IMR-90 (cell line): ENCODE measurements at regions not wholly inside any gene's neighbourhood (a gene's known extent, or its start where the extent isn't known, plus 50 kb on each side); places are given as distances from the start of the nearest gene placed in this dataset.

Experiments used
- ATAC-seq: fragments of 200-7000 bp; cut with Tn5 transposase; 2 replicates; pipeline ENCODE4 v1.9.1; 2020; ENCODE audit warnings: low read depth, mild to moderate bottlenecking, moderate library complexity
- BruUV-seq: library from RNA; stranded (reverse); fragments of 400-500 nt; replicated peaks from 2 replicates; lab custom pipeline; 2021; lab: Mats Ljungman, UMichigan
- CTCF ChIA-PET: fragments of 300-600 bp; formaldehyde crosslinking; extraction: SDS; loops from one replicate; lab custom pipeline; 2021; ENCODE audit warnings: antibody characterized with exemption; lab: Yijun Ruan, JAX
- POLR2A ChIA-PET: fragments of 300-600 bp; sonication (Branson Sonifier 250); formaldehyde crosslinking; loops from one replicate; lab custom pipeline; 2022; ENCODE audit warnings: antibody characterized with exemption; ENCODE audit not compliant: unreplicated experiment; lab: Charles Lee
- DNase-seq: peaks from one replicate; pipeline ENCODE4 v3.0.0; 2013
- H2AFZ ChIP-seq: replicated peaks from 2 replicates; pipeline ENCODE3; 2013; ENCODE audit warnings: low read length, mild to moderate bottlenecking; ENCODE audit not compliant: poor library complexity
- H2AK5ac ChIP-seq: 2 replicates; pipeline ENCODE4 v1.6.1; 2013; ENCODE audit warnings: low read depth, low read length, inconsistent platforms
- H2AK9ac ChIP-seq: replicated peaks from 2 replicates; pipeline ENCODE3; 2013; ENCODE audit warnings: mild to moderate bottlenecking, low read depth, low read length, moderate library complexity; ENCODE audit not compliant: poor library complexity
- H2BK120ac ChIP-seq: 2 replicates; pipeline ENCODE4 v1.6.1; 2013; ENCODE audit warnings: low read depth, low read length, inconsistent platforms
- H2BK15ac ChIP-seq: 3 replicates; pipeline ENCODE4 v1.6.1; 2013; ENCODE audit warnings: low read depth, low read length, inconsistent platforms
- H2BK20ac ChIP-seq: 2 replicates; pipeline ENCODE4 v1.6.1; 2013; ENCODE audit warnings: low read depth, mild to moderate bottlenecking, inconsistent platforms, low read length, moderate library complexity
- H2BK5ac ChIP-seq: 2 replicates; pipeline ENCODE4 v1.6.1; 2013; ENCODE audit warnings: mild to moderate bottlenecking, low read depth, low read length, inconsistent platforms; ENCODE audit not compliant: poor library complexity, severe bottlenecking
- H3K14ac ChIP-seq: replicated peaks from 2 replicates; pipeline ENCODE4 v1.6.1; 2013; ENCODE audit warnings: low read depth, low read length, inconsistent platforms
- H3K18ac ChIP-seq: 2 replicates; pipeline ENCODE4 v1.6.1; 2013; ENCODE audit warnings: low read depth, low read length, control low read depth
- H3K23ac ChIP-seq: 2 replicates; pipeline ENCODE4 v1.6.1; 2013; ENCODE audit warnings: low read depth, low read length, inconsistent platforms
- H3K27ac ChIP-seq: 2 replicates; pipeline ENCODE4 v1.5.1; 2013; ENCODE audit warnings: mild to moderate bottlenecking, control low read depth, low read length; ENCODE audit not compliant: insufficient read depth
- H3K27me3 ChIP-seq: 2 replicates; pipeline ENCODE4 v1.6.1; 2013; ENCODE audit warnings: low read length; ENCODE audit not compliant: control insufficient read depth, insufficient read depth
- H3K36me3 ChIP-seq: 2 replicates; pipeline ENCODE4 v1.6.1; 2013; ENCODE audit warnings: low read length, mixed read lengths; ENCODE audit not compliant: control insufficient read depth, insufficient read depth
- H3K4ac ChIP-seq: 2 replicates; pipeline ENCODE4 v1.6.1; 2013; ENCODE audit warnings: low read depth, low read length, inconsistent platforms
- H3K4me1 ChIP-seq: 2 replicates; pipeline ENCODE4 v1.6.1; 2013; ENCODE audit warnings: low read length, mixed read lengths; ENCODE audit not compliant: control insufficient read depth, insufficient read depth
- H3K4me2 ChIP-seq: 2 replicates; pipeline ENCODE4 v1.6.1; 2013; ENCODE audit warnings: low read depth, mild to moderate bottlenecking, control low read depth, low read length, moderate library complexity
- H3K4me3 ChIP-seq: 2 replicates; pipeline ENCODE4 v1.5.1; 2013; ENCODE audit warnings: low read depth, mild to moderate bottlenecking, control low read depth, low read length, moderate library complexity; ENCODE audit not compliant: insufficient read depth
- H3K56ac ChIP-seq: 2 replicates; pipeline ENCODE4 v1.6.1; 2013; ENCODE audit warnings: low read length, inconsistent platforms; ENCODE audit not compliant: insufficient read depth; ENCODE audit errors: extremely low read depth
- H3K79me1 ChIP-seq, 2 experiments: 2 replicates each; pipeline ENCODE4 v1.6.1; 2013; ENCODE audit warnings: low read length in 2 of 2, inconsistent platforms in 1 of 2, low read depth in 1 of 2
- H3K9ac ChIP-seq: 2 replicates; pipeline ENCODE4 v1.6.1; 2013; ENCODE audit warnings: low read depth, low read length, control low read depth
- H3K9me1 ChIP-seq: 2 replicates; pipeline ENCODE4 v1.6.1; 2013; ENCODE audit warnings: low read length, inconsistent platforms; ENCODE audit not compliant: insufficient read depth
- H3K9me3 ChIP-seq: 2 replicates; pipeline ENCODE4 v1.6.1; 2013; ENCODE audit warnings: low read length; ENCODE audit not compliant: control insufficient read depth, insufficient read depth
- H4K20me1 ChIP-seq: 2 replicates; pipeline ENCODE4 v1.6.1; 2013; ENCODE audit warnings: low read length, inconsistent platforms; ENCODE audit not compliant: insufficient read depth
- H4K5ac ChIP-seq: 2 replicates; pipeline ENCODE4 v1.6.1; 2013; ENCODE audit warnings: mild to moderate bottlenecking, low read depth, low read length, control low read depth
- H4K8ac ChIP-seq, 2 experiments: 2 replicates each; pipeline ENCODE4 v1.6.1; 2013; ENCODE audit warnings: low read depth in 2 of 2, low read length in 2 of 2, control low read depth in 1 of 2, inconsistent platforms in 1 of 2
- H4K91ac ChIP-seq: 2 replicates; pipeline ENCODE4 v1.6.1; 2013; ENCODE audit warnings: low read depth, low read length, inconsistent platforms; ENCODE audit not compliant: insufficient read depth
- BHLHE40 ChIP-seq: fragments of 150-350 bp; IDR thresholded peaks from 2 replicates; pipeline ENCODE4 v1.6.1; 2016; ENCODE audit warnings: mild to moderate bottlenecking, low read depth, low read length
- CEBPB ChIP-seq: IDR thresholded peaks from 2 replicates; pipeline ENCODE4 v1.6.1; 2012; ENCODE audit warnings: low read depth, low read length, improper control_type of control experiment
- CHD1 ChIP-seq: IDR thresholded peaks from 2 replicates; pipeline ENCODE4 v1.6.1; 2012; ENCODE audit warnings: low read depth, low read length, improper control_type of control experiment
- FOS ChIP-seq: fragments of 150-350 bp; IDR thresholded peaks from 2 replicates; pipeline ENCODE4 v1.6.1; 2016; ENCODE audit warnings: low read depth, low read length
- MAFK ChIP-seq: IDR thresholded peaks from 2 replicates; pipeline ENCODE4 v1.6.1; 2012; ENCODE audit warnings: low read depth, low read length, improper control_type of control experiment
- MAZ ChIP-seq: IDR thresholded peaks from 2 replicates; pipeline ENCODE4 v1.6.1; 2012; ENCODE audit warnings: low read depth, mild to moderate bottlenecking, low read length, improper control_type of control experiment, moderate library complexity, borderline replicate concordance
- MXI1 ChIP-seq: IDR thresholded peaks from 2 replicates; pipeline ENCODE4 v1.6.1; 2012; ENCODE audit warnings: low read depth, mild to moderate bottlenecking, low read length, moderate library complexity, borderline replicate concordance
- NFE2L2 ChIP-seq: fragments of 150-350 bp; IDR thresholded peaks from 2 replicates; pipeline ENCODE4 v1.6.1; 2016; ENCODE audit warnings: low read depth, mild to moderate bottlenecking, low read length
- POLR2A ChIP-seq: IDR thresholded peaks from 2 replicates; pipeline ENCODE4 v1.6.1; 2012; ENCODE audit warnings: mild to moderate bottlenecking, low read depth, low read length
- RAD21 ChIP-seq: IDR thresholded peaks from 2 replicates; pipeline ENCODE4 v1.6.1; 2012; ENCODE audit warnings: low read length, improper control_type of control experiment
- RCOR1 ChIP-seq: IDR thresholded peaks from 2 replicates; pipeline ENCODE4 v1.6.1; 2012; ENCODE audit warnings: mild to moderate bottlenecking, low read length, improper control_type of control experiment; ENCODE audit not compliant: insufficient replicate concordance
- RFX5 ChIP-seq: IDR thresholded peaks from 2 replicates; pipeline ENCODE4 v1.8.0; 2012; ENCODE audit warnings: low read depth, mild to moderate bottlenecking, low read length, moderate library complexity
- SMC3 ChIP-seq: fragments of 150-350 bp; IDR thresholded peaks from 2 replicates; pipeline ENCODE4 v1.6.1; 2016; ENCODE audit warnings: low read depth, mild to moderate bottlenecking, antibody characterized with exemption, low read length, moderate library complexity
- USF2 ChIP-seq: fragments of 150-350 bp; IDR thresholded peaks from 2 replicates; pipeline ENCODE4 v1.6.1; 2017; ENCODE audit warnings: mild to moderate bottlenecking, antibody characterized with exemption, low read length, low read depth
- WGBS, 2 experiments: methylation state at CpG; one replicate each; pipeline versions ENCODE4 v1.1.5 to v1.1.7; 2013; ENCODE audit warnings: missing lambda C conversion rate in 2 of 2; ENCODE audit not compliant: insufficient read length in 1 of 2; ENCODE audit errors: extremely low coverage in 2 of 2; 5-methylcytosine and 5-hydroxymethylcytosine counted together
- dilution Hi-C: fragments of 300-500 bp; cut with HindIII; formaldehyde crosslinking; loops from one replicate; pipeline ENCODE4 v1.14.3; 2018; ENCODE audit warnings: low sequenced_read_pairs; ENCODE audit not compliant: unreplicated experiment
- in situ Hi-C: fragments of 300-500 bp; cut with MboI; formaldehyde crosslinking; loops from 3 replicates; pipeline ENCODE4 v1.14.3; 2019; ENCODE audit warnings: low sequenced_read_pairs, inconsistent platforms, mixed read lengths
- intact Hi-C: fragments of 100-400 bp; cut with micrococcal nuclease; formaldehyde crosslinking; loops from 2 replicates; pipeline ENCODE4 v1.10.0; 2022
- TF ChIP-seq, protein P1 (sequence below): fragments of 150-350 bp; IDR thresholded peaks from 2 replicates; pipeline ENCODE4 v1.6.1; 2016; ENCODE audit warnings: low read depth, mild to moderate bottlenecking, low read length, moderate library complexity, borderline replicate concordance
- TF ChIP-seq, protein P2 (sequence below): conservative IDR thresholded peaks from 2 replicates; pipeline ENCODE4 v1.5.1; 2012; ENCODE audit warnings: mild to moderate bottlenecking, low read depth, low read length, improper control_type of control experiment

DNA sequence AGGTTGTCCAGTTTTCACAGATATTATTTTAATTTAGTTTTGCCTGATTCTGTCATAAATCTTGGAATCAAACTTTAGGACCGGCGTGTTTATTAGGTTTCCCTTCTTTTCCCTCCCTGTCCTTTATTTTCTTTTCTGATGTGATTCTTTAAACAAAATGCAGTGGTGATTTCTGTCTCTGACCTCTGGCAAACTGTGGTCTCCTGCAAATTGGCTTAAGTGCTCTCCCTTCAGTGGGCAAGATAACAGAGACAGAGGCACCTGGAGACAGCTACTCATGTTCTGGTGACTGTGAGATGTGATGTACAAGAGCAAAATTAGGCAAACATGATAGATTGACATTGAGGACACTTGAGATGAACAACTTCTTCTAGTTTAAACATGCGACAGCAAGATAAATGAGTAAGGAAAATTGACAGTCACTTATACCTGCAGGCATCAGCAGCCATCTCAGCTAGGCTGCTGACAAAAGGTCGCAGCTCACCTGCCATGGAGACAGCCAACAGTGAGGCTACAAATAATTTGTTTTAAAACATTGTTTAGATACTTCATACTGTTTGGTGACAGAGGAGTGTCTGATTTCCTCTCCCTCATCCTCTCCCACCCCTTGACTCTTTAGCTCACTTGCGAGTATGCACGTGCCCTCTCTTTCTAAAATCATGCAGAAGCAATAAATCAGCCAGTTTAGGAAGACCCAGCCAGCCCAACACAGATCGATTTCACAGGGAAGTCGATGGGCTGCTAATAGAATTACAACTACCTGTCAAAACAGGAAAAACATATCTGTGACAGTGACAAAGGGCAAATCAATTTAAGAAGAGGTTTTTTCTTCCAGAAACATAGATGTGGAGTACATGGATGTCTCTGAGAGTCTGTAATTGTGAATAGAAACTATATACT is 63.4 kb upstream of the MAP3K7 start:
- Histone ChIP-seq H3K9me1 (no peaks in the 10 kb centered on the region), H3K79me1 (no peaks in the 10 kb centered on the region), H4K20me1 (no peaks in the 10 kb centered on the region), H2AFZ (no peak overlapping the region), H3K36me3 (no peaks in the 10 kb centered on the region), H3K9ac (no peak overlapping the region), H3K18ac (no peak overlapping the region), H3K4ac (no peak overlapping the region), H2AK9ac (no peak overlapping the region), H3K27me3 (no peaks in the 10 kb centered on the region), H3K14ac (no peak overlapping the region), H3K4me1 (no peaks in the 10 kb centered on the region), H2BK120ac (no peak overlapping the region), H2BK15ac (no peak overlapping the region), H4K91ac (no peak overlapping the region), H3K56ac (no peak overlapping the region), H3K27ac (no peak overlapping the region), H3K4me3 (no peak overlapping the region), H3K9me3 (no peaks in the 10 kb centered on the region), H2AK5ac (no peak overlapping the region), H2BK5ac (no peak overlapping the region), H3K4me2 (no peak overlapping the region), H2BK20ac (no peak overlapping the region), H3K23ac (no peak overlapping the region), H4K8ac (no peak overlapping the region), H4K5ac (no peak overlapping the region)
- ChIA-PET CTCF (no interaction called here), POLR2A (no interaction called here)
- ATAC-seq: no peak
- no peak for DNase-seq
- no TSS peak for BruUV-seq
- dilution Hi-C loops (no loop called here), intact Hi-C loops (no loop called here), in situ Hi-C loops (no loop called here)
- TF ChIP-seq NFE2L2 (no peak), MAFK (no peak), RFX5 (no peak), CEBPB (no peak), RCOR1 (no peak), MXI1 (no peak), FOS (no peak), RAD21 (no peak), USF2 (no peak), MAZ (no peak), CHD1 (no peak), POLR2A (no peak), BHLHE40 (no peak), SMC3 (no peak)
- TF ChIP-seq, protein P1, sequence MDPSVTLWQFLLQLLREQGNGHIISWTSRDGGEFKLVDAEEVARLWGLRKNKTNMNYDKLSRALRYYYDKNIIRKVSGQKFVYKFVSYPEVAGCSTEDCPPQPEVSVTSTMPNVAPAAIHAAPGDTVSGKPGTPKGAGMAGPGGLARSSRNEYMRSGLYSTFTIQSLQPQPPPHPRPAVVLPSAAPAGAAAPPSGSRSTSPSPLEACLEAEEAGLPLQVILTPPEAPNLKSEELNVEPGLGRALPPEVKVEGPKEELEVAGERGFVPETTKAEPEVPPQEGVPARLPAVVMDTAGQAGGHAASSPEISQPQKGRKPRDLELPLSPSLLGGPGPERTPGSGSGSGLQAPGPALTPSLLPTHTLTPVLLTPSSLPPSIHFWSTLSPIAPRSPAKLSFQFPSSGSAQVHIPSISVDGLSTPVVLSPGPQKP: no peak
- TF ChIP-seq, protein P2, sequence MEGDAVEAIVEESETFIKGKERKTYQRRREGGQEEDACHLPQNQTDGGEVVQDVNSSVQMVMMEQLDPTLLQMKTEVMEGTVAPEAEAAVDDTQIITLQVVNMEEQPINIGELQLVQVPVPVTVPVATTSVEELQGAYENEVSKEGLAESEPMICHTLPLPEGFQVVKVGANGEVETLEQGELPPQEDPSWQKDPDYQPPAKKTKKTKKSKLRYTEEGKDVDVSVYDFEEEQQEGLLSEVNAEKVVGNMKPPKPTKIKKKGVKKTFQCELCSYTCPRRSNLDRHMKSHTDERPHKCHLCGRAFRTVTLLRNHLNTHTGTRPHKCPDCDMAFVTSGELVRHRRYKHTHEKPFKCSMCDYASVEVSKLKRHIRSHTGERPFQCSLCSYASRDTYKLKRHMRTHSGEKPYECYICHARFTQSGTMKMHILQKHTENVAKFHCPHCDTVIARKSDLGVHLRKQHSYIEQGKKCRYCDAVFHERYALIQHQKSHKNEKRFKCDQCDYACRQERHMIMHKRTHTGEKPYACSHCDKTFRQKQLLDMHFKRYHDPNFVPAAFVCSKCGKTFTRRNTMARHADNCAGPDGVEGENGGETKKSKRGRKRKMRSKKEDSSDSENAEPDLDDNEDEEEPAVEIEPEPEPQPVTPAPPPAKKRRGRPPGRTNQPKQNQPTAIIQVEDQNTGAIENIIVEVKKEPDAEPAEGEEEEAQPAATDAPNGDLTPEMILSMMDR: no peak
- WGBS, 2 experiments: no CpG with 5 or more reads among the region's 8 CpGs
